RWPE2 (cell line): ENCODE measurements at regions not wholly inside any gene's neighbourhood (a gene's known extent, or its start where the extent isn't known, plus 50 kb on each side); places are given as distances from the start of the nearest gene placed in this dataset.

ENCODE experiments used
- ATAC-seq: fragments of 200-7000 bp; cut with Tn5 transposase; 3 replicates; pipeline ENCODE4 v1.9.1; 2021; ENCODE audit warnings: low read depth
- DNase-seq: peaks from one replicate; pipeline ENCODE4 v3.0.0-alpha.2; 2020; ENCODE audit warnings: low spot score
- H3K27ac ChIP-seq: fragments of 450-650 bp; 2 replicates; pipeline ENCODE4 v1.5.1; 2017; ENCODE audit warnings: mild to moderate bottlenecking; ENCODE audit not compliant: poor library complexity, severe bottlenecking
- H3K27me3 ChIP-seq: fragments of 250-450 bp; sonication (Bioruptor Pico); 2 replicates; pipeline ENCODE4 v1.5.1; 2021; ENCODE audit warnings: mild to moderate bottlenecking, moderate library complexity; ENCODE audit not compliant: insufficient read depth, poor library complexity, severe bottlenecking
- H3K36me3 ChIP-seq: fragments of 250-450 bp; sonication (Bioruptor Pico); 2 replicates; pipeline ENCODE4 v1.5.1; 2020; ENCODE audit warnings: low read depth, mild to moderate bottlenecking, moderate library complexity
- H3K4me1 ChIP-seq: fragments of 250-450 bp; sonication (Bioruptor Pico); 2 replicates; pipeline ENCODE4 v1.5.1; 2021; ENCODE audit warnings: mild to moderate bottlenecking, moderate library complexity; ENCODE audit not compliant: insufficient read depth, poor library complexity, severe bottlenecking
- H3K4me3 ChIP-seq: fragments of 250-450 bp; sonication (Bioruptor Pico); 2 replicates; pipeline ENCODE4 v1.5.1; 2021; ENCODE audit warnings: mild to moderate bottlenecking, moderate library complexity; ENCODE audit not compliant: severe bottlenecking
- H3K9me3 ChIP-seq: fragments of 250-450 bp; sonication (Bioruptor Pico); 2 replicates; pipeline ENCODE4 v1.5.1; 2021; ENCODE audit warnings: mild to moderate bottlenecking, moderate library complexity; ENCODE audit not compliant: severe bottlenecking
- TF ChIP-seq, protein P1 (sequence below): fragments of 450-650 bp; IDR thresholded peaks from one replicate; pipeline ENCODE4 v1.5.1; 2017; ENCODE audit warnings: mild to moderate bottlenecking, moderate library complexity; ENCODE audit not compliant: poor library complexity, severe bottlenecking

DNA sequence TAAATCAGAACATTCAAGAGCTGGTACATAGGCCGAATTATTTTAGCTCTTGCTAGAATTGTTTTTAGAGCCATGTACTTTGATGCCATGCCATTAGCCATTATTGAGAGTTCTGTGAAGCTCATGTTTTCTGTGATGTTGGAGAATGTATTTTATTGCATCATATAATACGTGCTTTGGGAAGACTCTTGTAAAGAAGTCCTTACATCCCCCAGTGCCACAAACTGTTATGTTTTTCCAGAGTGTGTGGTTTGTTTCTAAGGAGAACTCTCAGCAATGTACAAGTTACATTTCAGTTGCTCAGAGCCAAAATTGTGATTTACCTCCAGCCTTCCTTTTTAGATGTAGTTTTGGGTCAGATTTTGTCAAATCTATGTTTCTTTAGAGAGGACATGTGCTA lies 148.6 kb downstream of the HAUS1 start:
- Histone ChIP-seq H3K9me3 (no peaks in the 10 kb centered on the region), H3K4me3 (no peak overlapping the region), H3K27ac (peak overlapping the region; percentile 41), H3K4me1 (peaks cover 48% of the 10 kb centered on the region), H3K27me3 (no peaks in the 10 kb centered on the region), H3K36me3 (peaks cover 11% of the 10 kb centered on the region)
- DNase-seq (no peak), ATAC-seq (no peak)
- TF ChIP-seq, protein P1, sequence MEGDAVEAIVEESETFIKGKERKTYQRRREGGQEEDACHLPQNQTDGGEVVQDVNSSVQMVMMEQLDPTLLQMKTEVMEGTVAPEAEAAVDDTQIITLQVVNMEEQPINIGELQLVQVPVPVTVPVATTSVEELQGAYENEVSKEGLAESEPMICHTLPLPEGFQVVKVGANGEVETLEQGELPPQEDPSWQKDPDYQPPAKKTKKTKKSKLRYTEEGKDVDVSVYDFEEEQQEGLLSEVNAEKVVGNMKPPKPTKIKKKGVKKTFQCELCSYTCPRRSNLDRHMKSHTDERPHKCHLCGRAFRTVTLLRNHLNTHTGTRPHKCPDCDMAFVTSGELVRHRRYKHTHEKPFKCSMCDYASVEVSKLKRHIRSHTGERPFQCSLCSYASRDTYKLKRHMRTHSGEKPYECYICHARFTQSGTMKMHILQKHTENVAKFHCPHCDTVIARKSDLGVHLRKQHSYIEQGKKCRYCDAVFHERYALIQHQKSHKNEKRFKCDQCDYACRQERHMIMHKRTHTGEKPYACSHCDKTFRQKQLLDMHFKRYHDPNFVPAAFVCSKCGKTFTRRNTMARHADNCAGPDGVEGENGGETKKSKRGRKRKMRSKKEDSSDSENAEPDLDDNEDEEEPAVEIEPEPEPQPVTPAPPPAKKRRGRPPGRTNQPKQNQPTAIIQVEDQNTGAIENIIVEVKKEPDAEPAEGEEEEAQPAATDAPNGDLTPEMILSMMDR = no peak

- TF ChIP-seq, protein P1 = no peak
These were observed 149.3 kb downstream of the HAUS1 start for GRCh38 chr18:46253498-46253897.

GRCh38 chr18:46256078-46256477 lies 151.9 kb downstream of the HAUS1 start:
- no peak for ATAC-seq
- H3K27ac ChIP-seq = no peak overlapping the region
- TF ChIP-seq, protein P1 = no peak
- peaks cover 33% of the 10 kb centered on the region for H3K4me1 ChIP-seq
- H3K27me3 ChIP-seq = no peaks in the 10 kb centered on the region
- no peak for DNase-seq
- no peaks in the 10 kb centered on the region for H3K9me3 ChIP-seq
- H3K4me3 ChIP-seq = no peak overlapping the region
- peaks cover 11% of the 10 kb centered on the region for H3K36me3 ChIP-seq

More at GRCh38 chr18:46253498-46253897, 149.3 kb downstream of the HAUS1 start:
- Histone ChIP-seq H3K4me3 (no peak overlapping the region), H3K27ac (peak overlapping the region; percentile 41), H3K4me1 (peaks cover 44% of the 10 kb centered on the region), H3K36me3 (peaks cover 11% of the 10 kb centered on the region), H3K27me3 (no peaks in the 10 kb centered on the region), H3K9me3 (no peaks in the 10 kb centered on the region)
- DNase-seq (no peak), ATAC-seq (no peak)

- Histone ChIP-seq H3K4me3 (no peak overlapping the region), H3K9me3 (no peaks in the 10 kb centered on the region), H3K27me3 (no peaks in the 10 kb centered on the region), H3K27ac (no peak overlapping the region), H3K4me1 (peaks cover 41% of the 10 kb centered on the region), H3K36me3 (peaks cover 14% of the 10 kb centered on the region)
- ATAC-seq = no peak
- no peak for DNase-seq
- TF ChIP-seq, protein P1 = no peak
These were observed 153.2 kb downstream of the HAUS1 start for GRCh38 chr18:46257366-46257765.

GRCh38 chr18:46260016-46260878 lies 156.1 kb downstream of the HAUS1 start:
- no peaks in the 10 kb centered on the region for H3K9me3 ChIP-seq
- peak overlapping the region; percentile 80 for H3K27ac ChIP-seq
- H3K4me1 ChIP-seq = peaks cover 36% of the 10 kb centered on the region
- H3K36me3 ChIP-seq = peaks cover 23% of the 10 kb centered on the region
- ATAC-seq (peak; percentile 84), DNase-seq (no peak)
- no peak overlapping the region for H3K4me3 ChIP-seq
- TF ChIP-seq, protein P1 = no peak
- no peaks in the 10 kb centered on the region for H3K27me3 ChIP-seq
